Heart left ventricle (tissue), 13 donors: ENCODE measurements at regions not wholly inside any gene's neighbourhood (a gene's known extent, or its start where the extent isn't known, plus 50 kb on each side); places are given as distances from the start of the nearest gene placed in this dataset.

ENCODE experiments used
- CTCF ChIP-seq, 12 donors: fragments of 200-600 bp; sonication (generic) in 4 of 12; IDR thresholded peaks; one replicate each; pipeline versions ENCODE4 v1.5.0 to v1.8.0; 2018 to 2022; ENCODE audit warnings: antibody characterized with exemption in 12 of 12, mild to moderate bottlenecking in 5 of 12
- POLR2A ChIP-seq, 2 donors: fragments of 450-650 bp; IDR thresholded peaks; one replicate each; pipeline ENCODE4 v1.6.1; 2017; ENCODE audit warnings: antibody characterized with exemption in 2 of 2, mild to moderate bottlenecking in 2 of 2, moderate library complexity in 2 of 2
- donor health status: ischemic (EF 13 %, LVEDD 7.1; RV severe dilation, severe dysfunction).
- donor health status: DM: no; HTN: yes; CAD: no.
- donor health status: DM: no; HTN: no; CAD: no.
- donor health status: ischemic (EF 25% LVEDD 6.9; RV normal size, moderate dysfunction).
- donor health status: ischemic (EF 25% LVEDD 5.7; RV mildly dilated, moderate dysfunction).
- donor health status: ischemic (EF 35%, LVEDD 5.7; RV mildly dilated, moderate dysfunction).
- donor health status: nonischemic (EF 11% LVEDD 7.7; RV severe dilation, severe dysfunction).
- donor health status: DM: yes; HTN: yes; CAD: no.
- donor health status: PGD.
- donor health status: ischemic (EF 29% LVEDD 5.4; RV normal size, mild dysfunction).
- donor health status: nonischemic (EF 23%, LVEDD 6.1; RV moderate dilation, normal function).

GRCh38 chr10:121058082-121058481, 206.9 kb downstream of the WDR11 start:
- TF ChIP-seq CTCF (IDR thresholded peaks at IDR 0.05): no peak
- no peak for TF ChIP-seq POLR2A (IDR thresholded peaks at IDR 0.05)
